ENCODE measurements at regions not wholly inside any gene's neighbourhood (a gene's known extent, or its start where the extent isn't known, plus 50 kb on each side); places are given as distances from the start of the nearest gene placed in this dataset.

GRCh38 chr4:71878376-71878775 is 94.5 kb upstream of the GC start:
- TF ChIP-seq CTCF (IDR thresholded peaks at IDR 0.05; ENCODE audit: poor library complexity) (no peak), EZH2phosphoT487 (IDR thresholded peaks at IDR 0.05; ENCODE audit: low read depth, severe bottlenecking, unreplicated experiment) (no peak)
